NB4 (cell line): ENCODE measurements at regions not wholly inside any gene's neighbourhood (a gene's known extent, or its start where the extent isn't known, plus 50 kb on each side); places are given as distances from the start of the nearest gene placed in this dataset.

Source experiments
- DNase-seq: peaks from one replicate; pipeline ENCODE4 v3.0.0; 2010; ENCODE audit warnings: low read depth
- H3K4me3 ChIP-seq: one replicate; pipeline ENCODE4 v1.5.1; 2011; ENCODE audit warnings: mild to moderate bottlenecking, low read depth, low read length, moderate library complexity
- MAX ChIP-seq: IDR thresholded peaks from 2 replicates; pipeline ENCODE4 v1.6.1; 2011; ENCODE audit warnings: low read depth, low read length
- MYC ChIP-seq: IDR thresholded peaks from 2 replicates; pipeline ENCODE4 v1.6.1; 2011; ENCODE audit warnings: low read depth, low read length
- POLR2A ChIP-seq: IDR thresholded peaks from 2 replicates; pipeline ENCODE4 v1.6.1; 2011; ENCODE audit warnings: mild to moderate bottlenecking; ENCODE audit not compliant: insufficient read length; ENCODE audit errors: extremely low read depth
- TF ChIP-seq, protein P1 (sequence below): IDR thresholded peaks from one replicate; pipeline ENCODE4 v1.5.1; 2012; ENCODE audit warnings: low read depth, low read length

DNA sequence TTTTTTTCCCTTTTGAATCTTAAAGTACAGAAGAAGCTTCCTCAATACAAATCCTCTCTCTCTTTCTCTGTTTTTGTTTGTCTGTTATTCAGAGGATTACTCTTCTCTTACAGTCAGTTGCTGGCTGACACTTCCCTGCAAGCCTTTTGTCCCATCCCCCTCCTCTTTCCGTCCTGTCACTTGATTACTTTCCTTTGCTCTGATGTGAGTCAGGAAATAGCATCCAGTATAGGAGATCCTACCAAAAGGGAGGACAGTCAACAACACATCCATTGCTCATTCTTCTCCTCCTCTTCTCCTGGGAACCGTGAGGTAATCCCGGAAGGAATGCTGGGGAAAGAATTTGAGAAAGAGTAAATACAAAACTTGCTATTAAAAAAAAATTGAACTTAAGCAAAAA lies 79.3 kb upstream of the SCN7A start:
- TF ChIP-seq MYC (no peak), MAX (no peak), POLR2A (no peak)
- TF ChIP-seq, protein P1, sequence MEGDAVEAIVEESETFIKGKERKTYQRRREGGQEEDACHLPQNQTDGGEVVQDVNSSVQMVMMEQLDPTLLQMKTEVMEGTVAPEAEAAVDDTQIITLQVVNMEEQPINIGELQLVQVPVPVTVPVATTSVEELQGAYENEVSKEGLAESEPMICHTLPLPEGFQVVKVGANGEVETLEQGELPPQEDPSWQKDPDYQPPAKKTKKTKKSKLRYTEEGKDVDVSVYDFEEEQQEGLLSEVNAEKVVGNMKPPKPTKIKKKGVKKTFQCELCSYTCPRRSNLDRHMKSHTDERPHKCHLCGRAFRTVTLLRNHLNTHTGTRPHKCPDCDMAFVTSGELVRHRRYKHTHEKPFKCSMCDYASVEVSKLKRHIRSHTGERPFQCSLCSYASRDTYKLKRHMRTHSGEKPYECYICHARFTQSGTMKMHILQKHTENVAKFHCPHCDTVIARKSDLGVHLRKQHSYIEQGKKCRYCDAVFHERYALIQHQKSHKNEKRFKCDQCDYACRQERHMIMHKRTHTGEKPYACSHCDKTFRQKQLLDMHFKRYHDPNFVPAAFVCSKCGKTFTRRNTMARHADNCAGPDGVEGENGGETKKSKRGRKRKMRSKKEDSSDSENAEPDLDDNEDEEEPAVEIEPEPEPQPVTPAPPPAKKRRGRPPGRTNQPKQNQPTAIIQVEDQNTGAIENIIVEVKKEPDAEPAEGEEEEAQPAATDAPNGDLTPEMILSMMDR, result no peak
- no peak for DNase-seq
- H3K4me3 ChIP-seq, result no peak overlapping the region

DNA sequence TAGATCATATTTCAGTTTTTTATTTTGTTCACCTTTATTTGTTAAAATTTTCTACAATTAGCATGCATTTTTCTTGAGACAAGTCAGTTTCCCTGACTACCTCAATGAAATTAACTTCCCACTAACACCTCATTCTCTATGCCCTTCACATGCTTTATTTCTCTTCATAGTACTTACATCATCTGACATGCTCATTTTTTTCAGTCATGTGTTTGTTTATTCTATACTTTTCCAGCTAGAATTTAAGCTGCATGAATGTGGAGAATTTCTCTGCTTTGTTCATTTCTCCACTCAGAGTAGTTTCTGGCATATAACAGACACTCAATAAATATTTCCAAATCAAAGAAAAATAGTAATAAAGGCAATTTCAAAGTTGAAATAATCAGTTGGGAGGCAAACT lies 78.9 kb upstream of the SCN7A start:
- DNase-seq, result no peak
- no peak overlapping the region for H3K4me3 ChIP-seq
- TF ChIP-seq MAX (no peak), MYC (no peak), POLR2A (no peak)
- TF ChIP-seq, protein P1, result no peak

GRCh38 chr2:166568409-166568808 lies 74.4 kb upstream of the SCN7A start:
- H3K4me3 ChIP-seq, result no peak overlapping the region
- TF ChIP-seq POLR2A, result no peak
- no peak for TF ChIP-seq MAX
- no peak for TF ChIP-seq MYC
- TF ChIP-seq, protein P1, result no peak
- no peak for DNase-seq

- no peak for DNase-seq
- TF ChIP-seq, protein P1, result no peak
- no peak for TF ChIP-seq POLR2A
- no peak for TF ChIP-seq MYC
- TF ChIP-seq MAX, result no peak
- no peak overlapping the region for H3K4me3 ChIP-seq
These were observed 71.5 kb upstream of the SCN7A start for GRCh38 chr2:166565501-166565900.

GRCh38 chr2:166563894-166564293 lies 69.8 kb upstream of the SCN7A start:
- TF ChIP-seq POLR2A (no peak), MAX (no peak), MYC (no peak)
- TF ChIP-seq, protein P1, result no peak
- H3K4me3 ChIP-seq, result no peak overlapping the region
- DNase-seq, result no peak

DNA sequence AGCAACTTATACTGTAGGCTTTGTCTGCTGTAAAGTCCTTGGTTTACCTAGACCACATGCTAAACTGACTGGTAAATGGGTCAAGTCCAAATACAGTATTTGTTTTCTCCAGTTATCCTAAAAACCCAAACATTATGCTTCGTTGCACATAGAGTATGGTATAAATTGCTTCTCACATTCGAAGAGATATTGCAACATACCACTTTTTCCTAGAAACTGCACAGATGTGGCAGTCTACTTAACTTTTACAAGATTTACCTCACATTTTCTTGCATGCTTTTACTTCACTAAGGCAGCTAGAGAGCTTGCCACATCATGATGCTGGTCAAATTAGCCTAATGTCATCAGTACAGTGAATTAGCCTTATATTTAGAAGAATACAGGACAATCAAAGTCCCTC lies 66.0 kb upstream of the SCN7A start:
- no peak overlapping the region for H3K4me3 ChIP-seq
- TF ChIP-seq, protein P1, result no peak
- TF ChIP-seq MYC, result no peak
- no peak for TF ChIP-seq POLR2A
- TF ChIP-seq MAX, result no peak
- DNase-seq, result no peak
